ENCODE measurements at regions not wholly inside any gene's neighbourhood (a gene's known extent, or its start where the extent isn't known, plus 50 kb on each side); places are given as distances from the start of the nearest gene placed in this dataset.

GRCh38 chr12:30546121-30546520 lies 149.5 kb downstream of the IPO8 start:
- TF ChIP-seq CTCF (optimal IDR thresholded peaks at IDR 0.05 in 1 of 3, IDR thresholded peaks at IDR 0.05 in 1 of 3, conservative IDR thresholded peaks at IDR 0.05 in 1 of 3; ENCODE audit: extremely low read depth in 1 of 3, insufficient read depth in 2 of 3, low read length in 3 of 3) (no peak), EZH2 (IDR thresholded peaks at IDR 0.05; ENCODE audit: low read length) (no peak)

All from keratinocyte (primary cell).